Nephron (organoid): ENCODE measurements at regions not wholly inside any gene's neighbourhood (a gene's known extent, or its start where the extent isn't known, plus 50 kb on each side); places are given as distances from the start of the nearest gene placed in this dataset.
"Not testable (repeated sequence)": the region's sequence is repeated elsewhere in the genome, so short reads cannot be mapped to it uniquely, and the experiment has no call there.

Experiments
- H3K27ac Mint-ChIP-seq, 3 experiments: 2 replicates each; pipeline ENCODE4 v1.8.0; 2020; ENCODE audit warnings: mixed read lengths in 3 of 3, mild to moderate bottlenecking in 2 of 3, moderate library complexity in 1 of 3
- H3K27me3 Mint-ChIP-seq: 2 replicates; pipeline ENCODE4 v1.8.0; 2021; ENCODE audit warnings: low read depth, mild to moderate bottlenecking, moderate library complexity, mixed read lengths
- H3K36me3 Mint-ChIP-seq: 2 replicates; pipeline ENCODE4 v1.8.0; 2020; ENCODE audit warnings: low read depth, mixed read lengths
- H3K4me1 Mint-ChIP-seq: 2 replicates; pipeline ENCODE4 v1.8.0; 2020; ENCODE audit warnings: mixed read lengths
- H3K4me3 Mint-ChIP-seq, 3 experiments: 2 replicates each; pipeline ENCODE4 v1.8.0; 2020; ENCODE audit warnings: mild to moderate bottlenecking in 3 of 3, mixed read lengths in 3 of 3, moderate library complexity in 2 of 3
- H3K9me3 Mint-ChIP-seq: 2 replicates; pipeline ENCODE4 v1.8.0; 2020; ENCODE audit warnings: mixed read lengths

DNA sequence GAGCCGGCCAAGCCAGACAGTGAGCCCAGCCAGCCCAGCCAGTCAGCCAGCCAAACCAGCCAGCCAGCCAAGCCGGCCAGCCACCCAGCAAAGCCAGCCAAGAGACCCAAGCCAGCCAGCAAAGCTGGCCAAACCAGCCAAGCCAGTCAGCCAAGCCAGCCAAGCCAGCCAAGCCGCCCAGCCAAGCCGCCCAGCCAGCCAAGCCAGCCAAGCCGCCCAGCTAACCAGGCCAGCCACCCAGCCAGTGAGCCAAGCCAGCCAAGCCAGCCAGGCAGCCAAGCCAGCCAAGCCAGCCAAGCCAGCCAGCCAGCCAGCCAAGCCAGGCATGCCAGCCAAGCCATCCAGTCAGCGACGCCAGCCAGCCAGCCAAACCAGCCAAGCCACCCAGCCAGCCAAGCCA, 1596.9 kb downstream of the RPIA start:
- H3K27me3 Mint-ChIP-seq, H3K9me3 Mint-ChIP-seq, H3K36me3 Mint-ChIP-seq, H3K4me1 Mint-ChIP-seq, H3K27ac Mint-ChIP-seq, H3K4me3 Mint-ChIP-seq: not testable (repeated sequence)

- H3K27ac Mint-ChIP-seq, H3K4me1 Mint-ChIP-seq, H3K9me3 Mint-ChIP-seq, H3K36me3 Mint-ChIP-seq, H3K27me3 Mint-ChIP-seq, H3K4me3 Mint-ChIP-seq: not testable (repeated sequence)
Observed at GRCh38 chr2:90289291-90289980, 1598.0 kb downstream of the RPIA start.

DNA sequence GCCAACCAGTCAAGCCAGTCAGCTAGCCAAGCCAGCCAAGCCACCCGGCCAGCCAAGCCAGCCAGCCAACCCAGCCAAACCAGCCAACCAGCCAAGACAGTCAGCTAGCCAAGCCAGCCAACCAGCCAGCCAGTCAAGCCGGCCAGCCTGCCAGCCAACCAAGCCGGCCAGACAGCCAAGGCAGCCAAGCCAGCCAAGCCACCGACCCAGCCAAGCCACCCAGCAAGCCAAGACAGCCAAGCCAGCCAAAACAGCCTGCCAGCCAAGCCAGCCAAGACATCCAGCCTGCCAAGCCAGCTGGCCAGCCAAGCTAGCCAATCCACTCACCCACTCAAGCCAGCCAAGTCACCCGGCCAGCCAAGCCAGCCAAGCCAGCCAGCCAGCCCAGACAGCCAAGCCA, 1599.2 kb downstream of the RPIA start:
- not testable (repeated sequence) for H3K9me3 Mint-ChIP-seq, H3K4me3 Mint-ChIP-seq, H3K27me3 Mint-ChIP-seq, H3K27ac Mint-ChIP-seq, H3K36me3 Mint-ChIP-seq, H3K4me1 Mint-ChIP-seq

- not testable (repeated sequence) for H3K27me3 Mint-ChIP-seq, H3K9me3 Mint-ChIP-seq, H3K4me3 Mint-ChIP-seq, H3K27ac Mint-ChIP-seq, H3K36me3 Mint-ChIP-seq, H3K4me1 Mint-ChIP-seq
Observed at GRCh38 chr2:90291168-90291883, 1599.9 kb downstream of the RPIA start.

GRCh38 chr2:90291934-90292333, 1600.5 kb downstream of the RPIA start:
- H3K27ac Mint-ChIP-seq, result not testable (repeated sequence)

GRCh38 chr2:90292451-90292850, 1601.0 kb downstream of the RPIA start:
- H3K4me1 Mint-ChIP-seq, H3K9me3 Mint-ChIP-seq, H3K36me3 Mint-ChIP-seq, H3K27ac Mint-ChIP-seq, H3K27me3 Mint-ChIP-seq, H3K4me3 Mint-ChIP-seq: not testable (repeated sequence)

More at GRCh38 chr2:90291934-90292333, 1600.5 kb downstream of the RPIA start:
- H3K4me3 Mint-ChIP-seq, H3K9me3 Mint-ChIP-seq, H3K4me1 Mint-ChIP-seq, H3K27me3 Mint-ChIP-seq, H3K36me3 Mint-ChIP-seq: not testable (repeated sequence)

DNA sequence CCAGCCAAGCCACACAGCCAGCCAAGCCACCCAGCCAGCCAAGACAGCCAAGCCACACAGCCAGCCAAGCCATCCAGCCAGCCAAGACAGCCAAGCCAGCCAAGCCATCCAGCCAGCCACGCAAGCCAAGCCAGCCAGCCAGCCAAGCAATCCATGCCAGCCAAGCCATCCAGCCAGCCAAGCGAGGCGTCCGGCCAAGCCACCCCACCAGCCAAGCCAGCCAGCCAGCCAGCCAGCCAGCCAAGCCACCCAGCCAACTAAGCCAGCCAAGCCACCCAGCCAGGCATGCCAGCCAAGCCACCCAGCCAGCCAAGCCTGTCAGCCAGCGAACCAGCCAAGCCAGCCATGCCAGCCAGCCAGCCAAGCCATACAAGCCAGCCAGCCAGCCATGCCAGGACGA, 1601.8 kb downstream of the RPIA start:
- not testable (repeated sequence) for H3K27ac Mint-ChIP-seq, H3K36me3 Mint-ChIP-seq, H3K27me3 Mint-ChIP-seq, H3K4me3 Mint-ChIP-seq, H3K9me3 Mint-ChIP-seq, H3K4me1 Mint-ChIP-seq

DNA sequence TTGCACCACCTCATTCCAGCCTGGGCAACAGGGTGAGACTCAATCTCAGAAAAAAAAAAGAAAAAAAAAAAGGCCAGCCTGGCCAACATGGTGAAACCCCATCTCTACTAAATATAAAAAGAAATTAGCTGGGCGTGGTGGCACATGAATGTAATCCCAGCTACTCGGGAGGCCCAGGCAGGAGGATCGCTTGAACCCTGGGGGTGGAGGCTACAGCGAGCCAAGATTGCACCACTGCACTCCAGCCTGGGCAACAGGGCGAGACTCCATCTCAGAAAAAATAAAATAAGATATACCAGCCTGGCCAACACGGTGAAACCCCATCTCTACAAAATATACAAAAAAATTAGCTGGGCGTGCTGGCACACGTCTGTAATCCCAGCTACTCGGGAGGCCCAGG, 1602.3 kb downstream of the RPIA start:
- not testable (repeated sequence) for H3K9me3 Mint-ChIP-seq, H3K27ac Mint-ChIP-seq, H3K36me3 Mint-ChIP-seq, H3K4me3 Mint-ChIP-seq, H3K4me1 Mint-ChIP-seq, H3K27me3 Mint-ChIP-seq

GRCh38 chr2:90295036-90295750, 1603.7 kb downstream of the RPIA start:
- H3K4me1 Mint-ChIP-seq, H3K36me3 Mint-ChIP-seq, H3K9me3 Mint-ChIP-seq, H3K27ac Mint-ChIP-seq, H3K27me3 Mint-ChIP-seq, H3K4me3 Mint-ChIP-seq: not testable (repeated sequence)

DNA sequence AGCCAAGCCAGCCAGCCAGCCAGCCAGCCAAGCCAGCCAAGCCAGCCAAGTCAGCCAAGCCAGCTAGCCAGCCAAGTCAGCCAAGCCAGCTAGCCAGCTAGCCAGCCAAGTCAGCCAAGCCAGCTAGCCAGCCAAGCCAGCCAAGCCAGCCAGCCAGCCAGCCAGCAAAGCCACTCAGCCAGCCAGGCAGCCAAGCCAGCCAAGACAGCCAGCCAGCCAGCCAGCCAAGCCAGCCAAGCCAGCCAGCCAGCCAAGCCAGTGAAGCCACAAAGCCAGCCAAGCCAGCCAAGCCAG, 1605.0 kb downstream of the RPIA start:
- not testable (repeated sequence) for H3K27me3 Mint-ChIP-seq, H3K4me3 Mint-ChIP-seq, H3K36me3 Mint-ChIP-seq, H3K4me1 Mint-ChIP-seq, H3K9me3 Mint-ChIP-seq, H3K27ac Mint-ChIP-seq

GRCh38 chr2:90297701-90298100, 1606.2 kb downstream of the RPIA start:
- not testable (repeated sequence) for H3K27ac Mint-ChIP-seq, H3K9me3 Mint-ChIP-seq, H3K27me3 Mint-ChIP-seq, H3K4me3 Mint-ChIP-seq, H3K4me1 Mint-ChIP-seq, H3K36me3 Mint-ChIP-seq

DNA sequence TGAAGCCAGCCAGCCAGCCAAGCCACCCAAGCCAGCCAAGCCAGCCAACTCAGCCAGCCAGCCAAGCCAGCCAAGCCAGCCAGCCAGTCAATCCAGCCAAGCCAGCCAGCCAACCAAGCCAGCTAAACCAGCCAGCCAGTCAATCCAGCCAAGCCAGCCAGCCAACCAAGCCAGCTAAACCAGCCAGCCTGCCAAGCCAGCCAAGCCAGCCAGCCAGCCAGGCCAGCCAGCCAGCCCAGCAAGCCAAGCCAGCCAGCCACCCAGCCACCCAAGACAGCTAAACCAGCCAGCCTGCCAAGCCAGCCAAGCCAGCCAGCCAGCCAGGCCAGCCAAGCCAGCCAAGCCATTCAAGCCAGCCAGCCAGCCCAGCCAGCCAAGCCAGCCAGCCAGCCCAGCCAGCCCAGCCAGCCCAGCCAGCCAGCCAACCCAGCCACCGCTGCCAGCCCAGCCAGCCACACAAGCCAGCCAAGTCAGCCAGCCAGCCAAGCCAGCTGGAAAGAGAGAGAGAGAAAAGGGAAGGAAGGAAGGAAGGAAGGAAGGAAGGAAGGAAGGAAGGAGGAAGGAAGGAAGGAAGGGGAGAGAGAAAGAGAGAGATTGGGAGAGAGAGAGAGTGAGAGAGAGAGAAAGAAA, 1606.8 kb downstream of the RPIA start:
- H3K4me3 Mint-ChIP-seq, H3K27ac Mint-ChIP-seq, H3K27me3 Mint-ChIP-seq, H3K9me3 Mint-ChIP-seq, H3K4me1 Mint-ChIP-seq, H3K36me3 Mint-ChIP-seq: not testable (repeated sequence)

GRCh38 chr2:90298983-90299382, 1607.5 kb downstream of the RPIA start:
- H3K4me1 Mint-ChIP-seq, H3K27me3 Mint-ChIP-seq, H3K4me3 Mint-ChIP-seq, H3K27ac Mint-ChIP-seq, H3K9me3 Mint-ChIP-seq, H3K36me3 Mint-ChIP-seq: not testable (repeated sequence)

DNA sequence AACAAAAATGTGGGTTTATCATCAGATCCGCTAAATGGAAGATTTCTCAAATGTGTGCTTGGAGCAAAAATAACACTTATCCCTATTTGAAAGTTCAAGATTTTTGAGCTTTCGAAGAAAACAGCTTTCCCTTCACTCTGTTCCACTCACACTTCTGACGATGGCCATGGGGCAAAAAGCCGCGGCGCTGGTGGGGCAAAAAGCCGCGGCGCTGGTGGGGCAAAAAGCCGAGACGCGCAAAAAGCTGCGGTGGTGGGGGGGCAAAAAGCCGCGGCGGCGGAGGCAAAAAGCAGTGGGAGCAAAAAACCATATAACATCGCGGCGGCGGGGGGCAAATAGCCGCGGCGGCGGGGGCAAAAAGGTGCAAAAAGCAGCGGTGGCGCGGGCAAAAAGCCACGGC, 1631.5 kb downstream of the RPIA start:
- not testable (repeated sequence) for H3K9me3 Mint-ChIP-seq, H3K27ac Mint-ChIP-seq, H3K36me3 Mint-ChIP-seq, H3K4me1 Mint-ChIP-seq
- Mint-ChIP-seq H3K4me3 (peak overlapping the region; percentile 77 to 82 (median 77)), H3K27me3 (peaks cover 12% of the 10 kb centered on the region)
